ENCODE measurements at regions not wholly inside any gene's neighbourhood (a gene's known extent, or its start where the extent isn't known, plus 50 kb on each side); places are given as distances from the start of the nearest gene placed in this dataset.

GRCh38 chr13:68350554-68350953, 1120.4 kb upstream of the PCDH9 start:
- H3K36me3 ChIP-seq: no peaks in the 10 kb centered on the region
- H3K9ac ChIP-seq: no peak overlapping the region
- no peaks in the 10 kb centered on the region for H3K27me3 ChIP-seq
- no peak overlapping the region for H3K27ac ChIP-seq
- no peaks in the 10 kb centered on the region for H3K9me3 ChIP-seq
- no peaks in the 10 kb centered on the region for H3K4me1 ChIP-seq
- no peak overlapping the region for H3K4me3 ChIP-seq
- H4K20me1 ChIP-seq: no peaks in the 10 kb centered on the region
- no peak overlapping the region for H3K4me2 ChIP-seq
- no peak for TF ChIP-seq Cebpa-rat (IDR thresholded peaks at IDR 0.05)

- H3K4me1 ChIP-seq: no peaks in the 10 kb centered on the region
These were observed 1117.1 kb upstream of the PCDH9 start for GRCh38 chr13:68347220-68347619.

GRCh38 chr13:68345963-68346531, 1115.9 kb upstream of the PCDH9 start:
- Histone ChIP-seq H3K4me3 (no peak overlapping the region), H4K20me1 (no peaks in the 10 kb centered on the region), H3K4me1 (no peaks in the 10 kb centered on the region), H3K36me3 (no peaks in the 10 kb centered on the region), H3K4me2 (no peak overlapping the region), H3K27me3 (no peaks in the 10 kb centered on the region), H3K27ac (no peak overlapping the region), H3K9ac (no peak overlapping the region), H3K9me3 (no peaks in the 10 kb centered on the region; the same call in 1 of the 2 replicates)
- no peak for TF ChIP-seq Cebpa-rat (IDR thresholded peaks at IDR 0.05)

More at GRCh38 chr13:68347220-68347619, 1117.1 kb upstream of the PCDH9 start:
- Histone ChIP-seq H3K4me2 (no peak overlapping the region), H3K9ac (no peak overlapping the region), H3K36me3 (no peaks in the 10 kb centered on the region), H3K9me3 (no peaks in the 10 kb centered on the region; the same call in 1 of the 2 replicates), H3K4me3 (no peak overlapping the region), H4K20me1 (no peaks in the 10 kb centered on the region), H3K27ac (no peak overlapping the region), H3K27me3 (no peaks in the 10 kb centered on the region)
- no peak for TF ChIP-seq Cebpa-rat (IDR thresholded peaks at IDR 0.05)

GRCh38 chr13:68323124-68323523, 1093.0 kb upstream of the PCDH9 start:
- no peak overlapping the region for H3K4me2 ChIP-seq

GRCh38 chr13:68319384-68319783, 1089.2 kb upstream of the PCDH9 start:
- Histone ChIP-seq H3K9me3 (peaks cover 7% of the 10 kb centered on the region), H3K27me3 (no peaks in the 10 kb centered on the region), H3K9ac (no peak overlapping the region), H3K27ac (no peak overlapping the region), H3K4me3 (no peak overlapping the region), H3K4me1 (no peaks in the 10 kb centered on the region), H4K20me1 (no peaks in the 10 kb centered on the region), H3K36me3 (no peaks in the 10 kb centered on the region), H3K4me2 (no peak overlapping the region)
- TF ChIP-seq Cebpa-rat (IDR thresholded peaks at IDR 0.05): no peak

More at GRCh38 chr13:68323124-68323523, 1093.0 kb upstream of the PCDH9 start:
- Histone ChIP-seq H3K36me3 (no peaks in the 10 kb centered on the region), H3K27ac (no peak overlapping the region), H3K4me1 (no peaks in the 10 kb centered on the region), H4K20me1 (no peaks in the 10 kb centered on the region), H3K9me3 (peaks cover 7% of the 10 kb centered on the region), H3K9ac (no peak overlapping the region), H3K27me3 (no peaks in the 10 kb centered on the region), H3K4me3 (no peak overlapping the region)
- TF ChIP-seq Cebpa-rat (IDR thresholded peaks at IDR 0.05): no peak

- H3K4me3 ChIP-seq: no peak overlapping the region
- no peaks in the 10 kb centered on the region for H3K27me3 ChIP-seq
- no peaks in the 10 kb centered on the region for H3K9me3 ChIP-seq
- H3K4me2 ChIP-seq: no peak overlapping the region
- no peak for TF ChIP-seq Cebpa-rat (IDR thresholded peaks at IDR 0.05)
- no peaks in the 10 kb centered on the region for H4K20me1 ChIP-seq
- no peaks in the 10 kb centered on the region for H3K4me1 ChIP-seq
- no peak overlapping the region for H3K27ac ChIP-seq
- H3K36me3 ChIP-seq: no peaks in the 10 kb centered on the region
- H3K9ac ChIP-seq: no peak overlapping the region
These were observed 1074.3 kb upstream of the PCDH9 start for GRCh38 chr13:68304286-68304893.

GRCh38 chr13:68293631-68294030, 1063.5 kb upstream of the PCDH9 start:
- no peak for TF ChIP-seq Cebpa-rat (IDR thresholded peaks at IDR 0.05)

GRCh38 chr13:68292601-68293000, 1062.5 kb upstream of the PCDH9 start:
- no peak for TF ChIP-seq Cebpa-rat (IDR thresholded peaks at IDR 0.05)
- H3K36me3 ChIP-seq: no peaks in the 10 kb centered on the region
- H3K27me3 ChIP-seq: no peaks in the 10 kb centered on the region
- H3K9ac ChIP-seq: no peak overlapping the region
- H3K9me3 ChIP-seq: no peaks in the 10 kb centered on the region
- H3K4me2 ChIP-seq: no peak overlapping the region
- no peak overlapping the region for H3K4me3 ChIP-seq
- H3K4me1 ChIP-seq: no peaks in the 10 kb centered on the region
- H3K27ac ChIP-seq: no peak overlapping the region
- H4K20me1 ChIP-seq: no peaks in the 10 kb centered on the region

More at GRCh38 chr13:68293631-68294030, 1063.5 kb upstream of the PCDH9 start:
- Histone ChIP-seq H3K36me3 (no peaks in the 10 kb centered on the region), H3K4me1 (no peaks in the 10 kb centered on the region), H3K27ac (no peak overlapping the region), H3K4me3 (no peak overlapping the region), H3K9me3 (no peaks in the 10 kb centered on the region), H3K9ac (no peak overlapping the region), H3K4me2 (no peak overlapping the region), H4K20me1 (no peaks in the 10 kb centered on the region), H3K27me3 (no peaks in the 10 kb centered on the region)

- no peak overlapping the region for H3K9ac ChIP-seq
- no peaks in the 10 kb centered on the region for H4K20me1 ChIP-seq
- H3K9me3 ChIP-seq: no peaks in the 10 kb centered on the region
- no peak overlapping the region for H3K4me3 ChIP-seq
- TF ChIP-seq Cebpa-rat (IDR thresholded peaks at IDR 0.05): no peak
- no peak overlapping the region for H3K27ac ChIP-seq
- no peaks in the 10 kb centered on the region for H3K4me1 ChIP-seq
- H3K27me3 ChIP-seq: no peaks in the 10 kb centered on the region
- no peaks in the 10 kb centered on the region for H3K36me3 ChIP-seq
- H3K4me2 ChIP-seq: no peak overlapping the region
These were observed 1061.5 kb upstream of the PCDH9 start for GRCh38 chr13:68291595-68291994.

- H3K9me3 ChIP-seq: peaks cover 14% of the 10 kb centered on the region
- no peak overlapping the region for H3K4me2 ChIP-seq
- no peak overlapping the region for H3K27ac ChIP-seq
- H3K4me1 ChIP-seq: peaks cover 7% of the 10 kb centered on the region; the same call in 1 of the 2 replicates
- TF ChIP-seq Cebpa-rat (IDR thresholded peaks at IDR 0.05): no peak
- no peak overlapping the region for H3K4me3 ChIP-seq
- no peak overlapping the region for H3K9ac ChIP-seq
- no peaks in the 10 kb centered on the region for H3K27me3 ChIP-seq
- H3K36me3 ChIP-seq: no peaks in the 10 kb centered on the region
- H4K20me1 ChIP-seq: no peaks in the 10 kb centered on the region
These were observed 1045.6 kb upstream of the PCDH9 start for GRCh38 chr13:68275758-68276157.
